Fibroblast of lung (primary cell): ENCODE measurements at regions not wholly inside any gene's neighbourhood (a gene's known extent, or its start where the extent isn't known, plus 50 kb on each side); places are given as distances from the start of the nearest gene placed in this dataset.
A peak's percentile ranks its signal among the peaks of the same experiment; 100 is the strongest.

ENCODE experiments used
- DNase-seq, 2 donors: peaks; one replicate each; pipeline versions ENCODE4 v3.0.0 to v3.0.0-alpha.2; 2010; ENCODE audit warnings: low read depth in 2 of 2
- H2AFZ ChIP-seq: 2 replicates; pipeline ENCODE4 v1.5.1; 2012; ENCODE audit warnings: low read length, control low read depth, inconsistent platforms
- H3K27ac ChIP-seq: 2 replicates; pipeline ENCODE4 v1.5.1; 2011; ENCODE audit warnings: low read length, control low read depth; ENCODE audit not compliant: insufficient read depth
- H3K27me3 ChIP-seq: 2 replicates; pipeline ENCODE4 v1.5.1; 2011; ENCODE audit warnings: mild to moderate bottlenecking, low read length; ENCODE audit not compliant: control insufficient read depth, insufficient read depth
- H3K36me3 ChIP-seq: 2 replicates; pipeline ENCODE4 v1.5.1; 2011; ENCODE audit warnings: low read length; ENCODE audit not compliant: control insufficient read depth, insufficient read depth
- H3K4me1 ChIP-seq: 2 replicates; pipeline ENCODE4 v1.5.1; 2011; ENCODE audit warnings: low read length; ENCODE audit not compliant: control insufficient read depth, insufficient read depth; ENCODE audit errors: extremely low read depth
- H3K4me2 ChIP-seq: 2 replicates; pipeline ENCODE4 v1.5.1; 2011; ENCODE audit warnings: low read length, control low read depth; ENCODE audit not compliant: insufficient read depth; ENCODE audit errors: extremely low read depth
- H3K4me3 ChIP-seq, 4 experiments: fragments of 200-600 bp in 1 of 4; sonication (generic) in 1 of 4; replicated peaks in 1 of 4; 2 replicates each; pipeline ENCODE4 v1.5.1; 2011 to 2016; ENCODE audit warnings: low read length in 4 of 4, low read depth in 3 of 4, mild to moderate bottlenecking in 3 of 4, control low read depth in 2 of 4, inconsistent platforms in 1 of 4, mixed read lengths in 1 of 4; ENCODE audit not compliant: insufficient read depth in 1 of 4; ENCODE audit errors: control extremely low read depth in 1 of 4
- H3K79me2 ChIP-seq: 2 replicates; pipeline ENCODE4 v1.5.1; 2012; ENCODE audit warnings: mild to moderate bottlenecking, low read length, inconsistent platforms; ENCODE audit not compliant: control insufficient read depth, insufficient read depth
- H3K9ac ChIP-seq: 2 replicates; pipeline ENCODE4 v1.5.1; 2011; ENCODE audit warnings: mild to moderate bottlenecking, low read length, control low read depth; ENCODE audit not compliant: insufficient read depth
- H3K9me3 ChIP-seq: 2 replicates; pipeline ENCODE4 v1.5.1; 2012; ENCODE audit warnings: low read depth, low read length; ENCODE audit not compliant: control insufficient read depth, insufficient read depth
- H4K20me1 ChIP-seq: 2 replicates; pipeline ENCODE4 v1.5.1; 2011; ENCODE audit warnings: low read length; ENCODE audit not compliant: control insufficient read depth, insufficient read depth; ENCODE audit errors: extremely low read depth
- EZH2 ChIP-seq: IDR thresholded peaks from 2 replicates; pipeline ENCODE4 v1.5.1; 2012; ENCODE audit warnings: low read length, control low read depth, mild to moderate bottlenecking; ENCODE audit errors: missing control alignments
- TF ChIP-seq, protein P1 (sequence below), 2 donors: IDR thresholded peaks in 1 of 2; conservative IDR thresholded peaks in 1 of 2; 1 replicate in 1 of 2; 2 replicates in 1 of 2; pipeline ENCODE4 v1.5.1; 2011 to 2012; ENCODE audit warnings: low read length in 2 of 2, control low read depth in 1 of 2, inconsistent platforms in 1 of 2, low read depth in 1 of 2, mild to moderate bottlenecking in 1 of 2

DNA sequence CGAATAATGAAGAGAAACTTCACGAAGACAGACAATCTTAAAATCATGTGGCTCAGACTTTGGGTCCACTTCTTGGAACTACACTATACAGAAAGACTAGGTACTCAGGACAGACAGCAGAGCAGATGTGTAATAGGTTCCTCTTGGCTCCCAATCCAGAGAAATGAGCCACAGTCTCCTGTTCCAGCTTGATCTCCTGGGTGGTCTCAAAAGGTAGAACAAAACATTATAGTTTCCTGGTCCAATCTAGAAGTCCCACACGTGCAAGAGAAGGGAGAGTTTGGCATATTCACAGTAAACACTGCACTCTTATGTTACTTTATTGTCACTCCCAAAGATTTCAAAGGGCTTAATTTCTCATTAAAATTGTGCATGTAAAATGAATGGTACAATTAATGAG, 134.5 kb upstream of the FIBIN start:
- H2AFZ ChIP-seq: no peak overlapping the region
- H3K4me2 ChIP-seq: no peak overlapping the region
- H3K27ac ChIP-seq: no peak overlapping the region
- no peaks in the 10 kb centered on the region for H3K27me3 ChIP-seq
- H3K36me3 ChIP-seq: no peaks in the 10 kb centered on the region
- TF ChIP-seq, protein P1, sequence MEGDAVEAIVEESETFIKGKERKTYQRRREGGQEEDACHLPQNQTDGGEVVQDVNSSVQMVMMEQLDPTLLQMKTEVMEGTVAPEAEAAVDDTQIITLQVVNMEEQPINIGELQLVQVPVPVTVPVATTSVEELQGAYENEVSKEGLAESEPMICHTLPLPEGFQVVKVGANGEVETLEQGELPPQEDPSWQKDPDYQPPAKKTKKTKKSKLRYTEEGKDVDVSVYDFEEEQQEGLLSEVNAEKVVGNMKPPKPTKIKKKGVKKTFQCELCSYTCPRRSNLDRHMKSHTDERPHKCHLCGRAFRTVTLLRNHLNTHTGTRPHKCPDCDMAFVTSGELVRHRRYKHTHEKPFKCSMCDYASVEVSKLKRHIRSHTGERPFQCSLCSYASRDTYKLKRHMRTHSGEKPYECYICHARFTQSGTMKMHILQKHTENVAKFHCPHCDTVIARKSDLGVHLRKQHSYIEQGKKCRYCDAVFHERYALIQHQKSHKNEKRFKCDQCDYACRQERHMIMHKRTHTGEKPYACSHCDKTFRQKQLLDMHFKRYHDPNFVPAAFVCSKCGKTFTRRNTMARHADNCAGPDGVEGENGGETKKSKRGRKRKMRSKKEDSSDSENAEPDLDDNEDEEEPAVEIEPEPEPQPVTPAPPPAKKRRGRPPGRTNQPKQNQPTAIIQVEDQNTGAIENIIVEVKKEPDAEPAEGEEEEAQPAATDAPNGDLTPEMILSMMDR (conservative IDR thresholded peaks at IDR 0.05 in 1 of 2, IDR thresholded peaks at IDR 0.05 in 1 of 2; ENCODE audit: low read depth in 1 of 2, low read length in 2 of 2): no peak
- no peak for TF ChIP-seq EZH2
- DNase-seq: no peak
- H3K9ac ChIP-seq: no peak overlapping the region
- H4K20me1 ChIP-seq: no peaks in the 10 kb centered on the region
- H3K4me3 ChIP-seq: no peak overlapping the region
- H3K79me2 ChIP-seq: no peaks in the 10 kb centered on the region
- no peaks in the 10 kb centered on the region for H3K4me1 ChIP-seq
- no peaks in the 10 kb centered on the region for H3K9me3 ChIP-seq

DNA sequence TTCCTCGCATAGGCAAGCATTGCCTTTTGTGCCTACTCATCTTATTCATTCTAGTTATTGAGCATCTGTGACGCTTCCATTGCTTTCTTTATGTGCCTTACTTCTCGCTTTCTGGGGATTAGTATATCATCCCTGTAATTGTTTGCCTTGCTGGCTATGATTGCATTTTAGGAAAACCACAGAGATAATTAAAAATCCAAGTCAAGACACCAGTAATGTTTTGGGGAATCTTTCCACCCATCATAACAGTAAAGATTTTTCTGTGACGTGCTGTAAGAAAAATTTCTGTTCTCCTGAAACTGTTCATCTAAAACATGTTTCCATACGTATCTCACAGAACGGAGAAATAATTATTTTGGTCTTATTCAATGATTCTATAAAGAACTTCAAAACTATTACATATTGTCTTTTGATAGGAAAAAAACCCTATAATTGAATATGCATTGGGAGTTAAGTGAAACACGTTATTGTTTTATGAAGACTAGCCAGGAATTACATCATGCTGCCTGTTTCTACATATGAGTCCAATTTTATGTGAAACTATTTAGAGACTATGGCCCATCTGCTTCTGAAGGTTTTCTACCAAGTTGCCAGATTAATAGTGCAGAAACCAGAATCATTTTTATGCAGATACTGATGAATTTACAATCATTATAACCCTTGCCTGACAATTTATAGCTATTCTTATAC, 133.7 kb upstream of the FIBIN start:
- TF ChIP-seq EZH2: no peak
- TF ChIP-seq, protein P1 (conservative IDR thresholded peaks at IDR 0.05 in 1 of 2, IDR thresholded peaks at IDR 0.05 in 1 of 2; ENCODE audit: low read depth in 1 of 2, low read length in 2 of 2): no peak
- Histone ChIP-seq H3K4me1 (no peaks in the 10 kb centered on the region), H4K20me1 (no peaks in the 10 kb centered on the region), H3K4me2 (no peak overlapping the region), H3K79me2 (no peaks in the 10 kb centered on the region), H3K9me3 (no peaks in the 10 kb centered on the region), H2AFZ (no peak overlapping the region), H3K27me3 (no peaks in the 10 kb centered on the region), H3K4me3 (no peak overlapping the region), H3K9ac (no peak overlapping the region), H3K36me3 (no peaks in the 10 kb centered on the region), H3K27ac (no peak overlapping the region)
- peak in 1 of 2 donors; percentile 43 for DNase-seq

DNA sequence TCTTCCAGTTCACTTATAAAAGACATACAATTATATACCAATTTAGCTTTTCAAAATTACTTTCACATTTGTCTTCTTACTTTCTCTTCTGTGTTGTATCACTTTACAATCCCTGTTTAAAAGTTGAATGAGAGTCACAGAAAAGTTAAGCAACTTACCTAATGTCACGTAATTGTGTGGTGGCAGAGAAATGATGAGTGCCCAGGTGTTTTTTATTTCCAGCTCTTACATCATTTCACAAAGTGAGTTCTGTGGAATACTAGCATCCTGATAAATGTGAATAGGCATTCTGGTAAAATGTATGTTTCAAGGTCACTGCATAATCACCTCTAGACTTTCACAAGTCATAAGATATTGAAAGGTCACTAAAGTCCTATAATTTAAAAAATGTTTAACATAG, 133.0 kb upstream of the FIBIN start:
- H3K9me3 ChIP-seq: no peaks in the 10 kb centered on the region
- H4K20me1 ChIP-seq: no peaks in the 10 kb centered on the region
- no peak overlapping the region for H3K9ac ChIP-seq
- H3K36me3 ChIP-seq: no peaks in the 10 kb centered on the region
- no peak overlapping the region for H3K27ac ChIP-seq
- DNase-seq: no peak
- no peaks in the 10 kb centered on the region for H3K4me1 ChIP-seq
- no peaks in the 10 kb centered on the region for H3K79me2 ChIP-seq
- no peak overlapping the region for H3K4me2 ChIP-seq
- H3K4me3 ChIP-seq: no peak overlapping the region
- H3K27me3 ChIP-seq: no peaks in the 10 kb centered on the region
- H2AFZ ChIP-seq: no peak overlapping the region
- no peak for TF ChIP-seq EZH2
- TF ChIP-seq, protein P1 (conservative IDR thresholded peaks at IDR 0.05 in 1 of 2, IDR thresholded peaks at IDR 0.05 in 1 of 2; ENCODE audit: low read depth in 1 of 2, low read length in 2 of 2): no peak
